ENCODE measurements at regions not wholly inside any gene's neighbourhood (a gene's known extent, or its start where the extent isn't known, plus 50 kb on each side); places are given as distances from the start of the nearest gene placed in this dataset.

GRCh38 chr1:244212797-244213475 lies 161.9 kb downstream of the ZBTB18 start:
- no peak for TF ChIP-seq PATZ1 (CRISPR knock-in tag; IDR thresholded peaks at IDR 0.05; ENCODE audit: borderline replicate concordance)
- no peak for TF ChIP-seq ZFP30 (CRISPR knock-in tag; IDR thresholded peaks at IDR 0.05)
- TF ChIP-seq TSHZ2 (CRISPR knock-in tag; IDR thresholded peaks at IDR 0.05) = no peak
- no peak for TF ChIP-seq ARNTL (CRISPR knock-in tag; IDR thresholded peaks at IDR 0.05; ENCODE audit: borderline replicate concordance, low read depth)
- no peak for TF ChIP-seq ZNF70 (CRISPR knock-in tag; IDR thresholded peaks at IDR 0.05)
- no peak for TF ChIP-seq POU6F1 (CRISPR knock-in tag; IDR thresholded peaks at IDR 0.05; ENCODE audit: borderline replicate concordance, low read depth)
- TF ChIP-seq ZNF8 (CRISPR knock-in tag; IDR thresholded peaks at IDR 0.05) = no peak
- no peak for TF ChIP-seq RARB (CRISPR knock-in tag; IDR thresholded peaks at IDR 0.05)

Data from SK-N-SH treated with all-trans-retinoic acid at 6 μM for 48 hours (cell line).